ENCODE measurements at regions not wholly inside any gene's neighbourhood (a gene's known extent, or its start where the extent isn't known, plus 50 kb on each side); places are given as distances from the start of the nearest gene placed in this dataset.

- Histone ChIP-seq H3K4me3 (no peak overlapping the region), H3K9ac (ENCODE audit: control insufficient read depth, insufficient read depth, low read length) (no peak overlapping the region), H3K4me1 (ENCODE audit: control insufficient read depth, insufficient read depth, low read length) (no peaks in the 10 kb centered on the region), H3K4me2 (ENCODE audit: control insufficient read depth, insufficient read depth) (no peak overlapping the region), H3K27ac (ENCODE audit: control insufficient read depth, insufficient read depth) (no peak overlapping the region), H3K9me3 (replicated peaks; ENCODE audit: control insufficient read depth, insufficient read depth, low read length) (no peaks in the 10 kb centered on the region), H3K36me3 (ENCODE audit: control insufficient read depth in 2 of 2, insufficient read depth in 2 of 2, low read length in 1 of 2) (no peaks in the 10 kb centered on the region), H3K27me3 (replicated peaks in 1 of 2; ENCODE audit: control insufficient read depth in 2 of 2, insufficient read depth in 2 of 2, low read length in 1 of 2) (peaks cover 0 to 3% of the 10 kb centered on the region in 2 experiments; a peak in 1 of 4 replicates), H4K20me1 (ENCODE audit: control insufficient read depth, insufficient read depth) (no peaks in the 10 kb centered on the region), H2AFZ (ENCODE audit: control insufficient read depth, low read depth, low read length) (no peak overlapping the region), H3K79me2 (ENCODE audit: control insufficient read depth, insufficient read depth, low read length) (no peaks in the 10 kb centered on the region)
- RAD21 ChIA-PET (ENCODE audit: unreplicated experiment): no interaction called here
- ATAC-seq: no peak
- intact Hi-C loops (cut with micrococcal nuclease; ENCODE audit: unreplicated experiment): loop anchor here (5.0 to 10.0 kb wide), 2 partner anchors 48 to 75 kb away; no protein-coding TSS in a partner anchor
- SMC1A ChIA-PET (ENCODE audit: uncharacterized antibody, unreplicated experiment): interaction anchor here (1.0 to 1.2 kb wide), 2 partner anchors 13 to 16 kb away, joined by 3 read pairs; no protein-coding TSS in a partner anchor
- in situ Hi-C loops (cut with MboI): no loop called here
- TF ChIP-seq IKZF1 (conservative IDR thresholded peaks at IDR 0.05) (no peak), CREM (IDR thresholded peaks at IDR 0.05; ENCODE audit: low read depth) (no peak), BACH1 (IDR thresholded peaks at IDR 0.05; ENCODE audit: borderline replicate concordance) (no peak)
- no TSS peak for BruUV-seq (replicated peaks)
- POLR2A ChIA-PET: interaction anchor here (0.6 kb wide), 1 partner anchor 176 kb away, joined by 5 read pairs; no protein-coding TSS in a partner anchor
- no peak for FAIRE-seq
- WGBS (ENCODE audit: insufficient coverage, insufficient replicate concordance, low lambda C conversion rate, missing lambda C conversion rate): 1% methylated on average over 4 of the region's 4 CpGs
- CTCF ChIA-PET: no interaction called here
- DNase-seq (ENCODE audit: low read depth, low spot score): no peak
Observed at GRCh38 chr11:19649751-19650150, 62.9 kb upstream of the NAV2 start.

DNA sequence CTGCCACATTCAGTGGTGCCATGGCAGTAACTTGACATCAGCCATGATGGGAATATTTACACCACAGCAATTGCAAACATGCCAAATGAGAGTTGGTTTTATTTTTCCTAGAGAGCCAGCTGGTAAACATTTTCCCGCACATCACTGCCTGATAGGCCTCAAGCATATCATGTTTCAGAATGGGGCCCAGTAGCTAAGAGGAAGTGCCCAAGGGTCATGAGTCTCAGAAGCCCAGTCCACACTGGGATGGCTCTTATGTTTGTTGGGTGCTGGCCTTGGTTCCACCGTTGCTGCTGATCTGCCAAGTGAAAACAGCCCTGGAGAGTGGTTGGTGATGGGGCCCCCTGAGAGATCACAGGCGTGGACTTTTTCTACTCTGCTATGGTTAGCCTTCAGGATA is 64.3 kb upstream of the NAV2 start:
- no peaks in the 10 kb centered on the region for H3K79me2 ChIP-seq (ENCODE audit: control insufficient read depth, insufficient read depth, low read length)
- no peaks in the 10 kb centered on the region for H3K4me1 ChIP-seq (ENCODE audit: control insufficient read depth, insufficient read depth, low read length)
- ATAC-seq (no peak), DNase-seq (ENCODE audit: low read depth, low spot score) (no peak), FAIRE-seq (no peak)
- no peak overlapping the region for H3K4me2 ChIP-seq (ENCODE audit: control insufficient read depth, insufficient read depth)
- H3K27ac ChIP-seq (ENCODE audit: control insufficient read depth, insufficient read depth): no peak overlapping the region
- ChIA-PET SMC1A (ENCODE audit: uncharacterized antibody, unreplicated experiment) (interaction anchor here (1.2 to 2.5 kb wide), 2 partner anchors 11 to 12 kb away, joined by 3 to 6 read pairs; no protein-coding TSS in a partner anchor), CTCF (interaction anchor here (1.5 to 1.7 kb wide), 2 partner anchors 10 to 255 kb away, joined by 3 to 6 read pairs; no protein-coding TSS in a partner anchor), RAD21 (ENCODE audit: unreplicated experiment) (no interaction called here), POLR2A (no interaction called here)
- BruUV-seq (replicated peaks): no TSS peak
- TF ChIP-seq RELA (IDR thresholded peaks at IDR 0.05; ENCODE audit: borderline replicate concordance, partially characterized antibody) (no peak), ASH2L (IDR thresholded peaks at IDR 0.05; ENCODE audit: borderline replicate concordance, low read depth) (no peak), EGR1 (IDR thresholded peaks at IDR 0.05; ENCODE audit: borderline replicate concordance in 1 of 2, low read depth in 2 of 2, low read length in 2 of 2) (no peak)
- H3K4me3 ChIP-seq: no peak overlapping the region
- peaks cover 0 to 3% of the 10 kb centered on the region in 2 experiments; a peak in 1 of 4 replicates for H3K27me3 ChIP-seq (replicated peaks in 1 of 2; ENCODE audit: control insufficient read depth in 2 of 2, insufficient read depth in 2 of 2, low read length in 1 of 2)
- no peak overlapping the region for H3K9ac ChIP-seq (ENCODE audit: control insufficient read depth, insufficient read depth, low read length)
- in situ Hi-C loops (cut with MboI): no loop called here
- H3K9me3 ChIP-seq (replicated peaks; ENCODE audit: control insufficient read depth, insufficient read depth, low read length): no peaks in the 10 kb centered on the region
- WGBS (ENCODE audit: insufficient coverage, insufficient replicate concordance, low lambda C conversion rate, missing lambda C conversion rate): 35% methylated on average over 3 of the region's 3 CpGs
- H3K36me3 ChIP-seq (ENCODE audit: control insufficient read depth in 2 of 2, insufficient read depth in 2 of 2, low read length in 1 of 2): no peaks in the 10 kb centered on the region
- intact Hi-C loops (cut with micrococcal nuclease; ENCODE audit: unreplicated experiment): loop anchor here (5.0 to 10.0 kb wide), 2 partner anchors 49 to 74 kb away; no protein-coding TSS in a partner anchor
- H4K20me1 ChIP-seq (ENCODE audit: control insufficient read depth, insufficient read depth): no peaks in the 10 kb centered on the region
- no peak overlapping the region for H2AFZ ChIP-seq (ENCODE audit: control insufficient read depth, low read depth, low read length)

All from GM12878 (cell line).